Ovary (tissue), 3 donors: ENCODE measurements at regions not wholly inside any gene's neighbourhood (a gene's known extent, or its start where the extent isn't known, plus 50 kb on each side); places are given as distances from the start of the nearest gene placed in this dataset.

Source experiments
- EP300 ChIP-seq: sonication (generic); formaldehyde crosslinking; IDR thresholded peaks from one replicate; pipeline ENCODE4 v1.6.1; 2017; ENCODE audit warnings: antibody characterized with exemption
- POLR2A ChIP-seq: fragments of 450-650 bp; IDR thresholded peaks from one replicate; pipeline ENCODE4 v1.6.1; 2017; ENCODE audit warnings: antibody characterized with exemption, mild to moderate bottlenecking, moderate library complexity
- TF ChIP-seq, protein P1 (sequence below), 3 donors: fragments of 450-650 bp in 2 of 3; fragments of 200-600 bp in 1 of 3; IDR thresholded peaks; one replicate each; pipeline versions ENCODE4 v1.5.1 to v1.8.0; 2016 to 2022; ENCODE audit warnings: antibody characterized with exemption in 3 of 3, mild to moderate bottlenecking in 1 of 3
- donor health status: DM: no; HTN: no; CAD: no.

DNA sequence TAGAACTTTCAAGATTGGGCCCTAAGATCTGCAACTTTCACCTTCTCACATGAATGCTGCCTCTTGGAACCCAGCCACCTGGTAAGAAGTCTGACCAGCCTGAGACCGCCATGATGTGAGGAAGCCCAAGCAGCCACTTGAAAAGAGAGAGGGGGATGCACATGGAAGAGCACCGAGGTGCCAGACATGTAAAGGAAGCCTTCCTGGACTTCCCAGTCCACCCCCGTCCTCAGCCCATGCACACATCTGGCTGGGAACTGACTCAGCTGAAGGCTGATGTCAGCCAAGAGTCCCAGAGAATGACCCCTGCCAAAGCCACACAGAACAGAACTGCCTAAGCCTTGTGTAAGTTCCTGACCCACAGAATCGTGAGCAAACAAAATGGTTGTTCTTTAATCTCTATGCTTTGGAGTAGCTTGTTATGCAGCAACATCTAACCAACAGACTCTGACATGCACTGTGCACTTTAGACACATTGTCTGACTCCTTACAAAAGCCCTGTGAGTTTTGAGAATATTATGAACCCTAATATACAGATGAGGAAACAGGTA, 86.7 kb downstream of the RMI2 start:
- TF ChIP-seq, protein P1, sequence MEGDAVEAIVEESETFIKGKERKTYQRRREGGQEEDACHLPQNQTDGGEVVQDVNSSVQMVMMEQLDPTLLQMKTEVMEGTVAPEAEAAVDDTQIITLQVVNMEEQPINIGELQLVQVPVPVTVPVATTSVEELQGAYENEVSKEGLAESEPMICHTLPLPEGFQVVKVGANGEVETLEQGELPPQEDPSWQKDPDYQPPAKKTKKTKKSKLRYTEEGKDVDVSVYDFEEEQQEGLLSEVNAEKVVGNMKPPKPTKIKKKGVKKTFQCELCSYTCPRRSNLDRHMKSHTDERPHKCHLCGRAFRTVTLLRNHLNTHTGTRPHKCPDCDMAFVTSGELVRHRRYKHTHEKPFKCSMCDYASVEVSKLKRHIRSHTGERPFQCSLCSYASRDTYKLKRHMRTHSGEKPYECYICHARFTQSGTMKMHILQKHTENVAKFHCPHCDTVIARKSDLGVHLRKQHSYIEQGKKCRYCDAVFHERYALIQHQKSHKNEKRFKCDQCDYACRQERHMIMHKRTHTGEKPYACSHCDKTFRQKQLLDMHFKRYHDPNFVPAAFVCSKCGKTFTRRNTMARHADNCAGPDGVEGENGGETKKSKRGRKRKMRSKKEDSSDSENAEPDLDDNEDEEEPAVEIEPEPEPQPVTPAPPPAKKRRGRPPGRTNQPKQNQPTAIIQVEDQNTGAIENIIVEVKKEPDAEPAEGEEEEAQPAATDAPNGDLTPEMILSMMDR (IDR thresholded peaks at IDR 0.05), result no peak
- TF ChIP-seq EP300 (no peak), POLR2A (no peak)
